Endodermal cell (in vitro differentiated cells): ENCODE measurements at regions not wholly inside any gene's neighbourhood (a gene's known extent, or its start where the extent isn't known, plus 50 kb on each side); places are given as distances from the start of the nearest gene placed in this dataset.

Source experiments
- DNase-seq: peaks from one replicate; pipeline ENCODE4 v3.0.0-alpha.2; 2017
- H3K27ac ChIP-seq: 2 replicates; pipeline ENCODE4 v1.5.1; 2013; ENCODE audit warnings: mild to moderate bottlenecking, low read depth, low read length, moderate library complexity
- H3K27me3 ChIP-seq: 2 replicates; pipeline ENCODE4 v1.6.1; 2013; ENCODE audit warnings: mild to moderate bottlenecking, low read length, moderate library complexity; ENCODE audit not compliant: insufficient read depth, control insufficient read depth, poor library complexity, severe bottlenecking
- H3K36me3 ChIP-seq: 2 replicates; pipeline ENCODE4 v1.7.0; 2013; ENCODE audit warnings: mild to moderate bottlenecking, low read length, moderate library complexity; ENCODE audit not compliant: control insufficient read depth, insufficient read depth
- H3K4me1 ChIP-seq: one replicate; pipeline ENCODE4 v1.7.0; 2013; ENCODE audit warnings: low read length; ENCODE audit not compliant: control insufficient read depth, insufficient read depth
- H3K4me3 ChIP-seq: 2 replicates; pipeline ENCODE4 v1.5.1; 2013; ENCODE audit warnings: mild to moderate bottlenecking, low read length, moderate library complexity
- H3K9ac ChIP-seq: 2 replicates; pipeline ENCODE4 v1.6.1; 2013; ENCODE audit warnings: mild to moderate bottlenecking, low read length, moderate library complexity; ENCODE audit not compliant: poor library complexity, severe bottlenecking; ENCODE audit errors: extremely low read depth
- H3K9me3 ChIP-seq: 2 replicates; pipeline ENCODE4 v1.6.1; 2013; ENCODE audit warnings: mild to moderate bottlenecking, low read length, moderate library complexity; ENCODE audit not compliant: control insufficient read depth
- H3K27ac Mint-ChIP-seq: 2 replicates; pipeline ENCODE4 v1.8.0; 2020; ENCODE audit warnings: mixed read lengths
- H3K27me3 Mint-ChIP-seq: 2 replicates; pipeline ENCODE4 v1.8.0; 2021; ENCODE audit warnings: mild to moderate bottlenecking, mixed read lengths; ENCODE audit not compliant: insufficient read depth
- H3K36me3 Mint-ChIP-seq: 2 replicates; pipeline ENCODE4 v1.8.0; 2020; ENCODE audit warnings: low read depth, mixed read lengths
- H3K4me1 Mint-ChIP-seq: 2 replicates; pipeline ENCODE4 v1.8.0; 2020; ENCODE audit warnings: mixed read lengths
- H3K4me3 Mint-ChIP-seq: 2 replicates; pipeline ENCODE4 v1.8.0; 2020; ENCODE audit warnings: mild to moderate bottlenecking, moderate library complexity, mixed read lengths
- H3K9me3 Mint-ChIP-seq: 2 replicates; pipeline ENCODE4 v1.8.0; 2020; ENCODE audit warnings: mild to moderate bottlenecking, mixed read lengths
- CTCF ChIP-seq: fragments of 200-600 bp; sonication (generic); conservative IDR thresholded peaks from 2 replicates; pipeline ENCODE4 v1.5.0; 2021; ENCODE audit warnings: antibody characterized with exemption, mild to moderate bottlenecking
- WGBS, 2 experiments: methylation state at CpG; one replicate each; pipeline versions ENCODE4 v1.1.5 to v1.1.7; 2013; ENCODE audit warnings: missing lambda C conversion rate in 2 of 2, mixed read lengths in 1 of 2; ENCODE audit not compliant: insufficient coverage in 1 of 2, insufficient read length in 1 of 2; 5-methylcytosine and 5-hydroxymethylcytosine counted together

- H3K4me3 Mint-ChIP-seq: no peak overlapping the region
- no peak overlapping the region for H3K27ac Mint-ChIP-seq
- H3K27me3 ChIP-seq: no peaks in the 10 kb centered on the region
- no peaks in the 10 kb centered on the region for H3K4me1 Mint-ChIP-seq
- no peak overlapping the region for H3K4me3 ChIP-seq
- no peaks in the 10 kb centered on the region for H3K36me3 ChIP-seq
- no peak overlapping the region for H3K9ac ChIP-seq
- DNase-seq: no peak
- no peaks in the 10 kb centered on the region for H3K27me3 Mint-ChIP-seq
- no peaks in the 10 kb centered on the region for H3K36me3 Mint-ChIP-seq
- TF ChIP-seq CTCF: no peak
- H3K27ac ChIP-seq: no peak overlapping the region
- WGBS, 2 experiments: 94 to 96% methylated on average over 15 to 16 of the region's 16 CpGs
- H3K9me3 ChIP-seq: no peaks in the 10 kb centered on the region
- no peaks in the 10 kb centered on the region for H3K9me3 Mint-ChIP-seq
- H3K4me1 ChIP-seq: no peaks in the 10 kb centered on the region
These were observed 248.0 kb upstream of the SOX11 start for GRCh38 chr2:5444168-5444567.

- no peaks in the 10 kb centered on the region for H3K36me3 ChIP-seq
- H3K9me3 Mint-ChIP-seq: no peaks in the 10 kb centered on the region
- H3K4me1 Mint-ChIP-seq: no peaks in the 10 kb centered on the region
- H3K27me3 ChIP-seq: no peaks in the 10 kb centered on the region
- H3K9me3 ChIP-seq: no peaks in the 10 kb centered on the region
- no peak for TF ChIP-seq CTCF
- no peak overlapping the region for H3K9ac ChIP-seq
- 92% methylated on average over 4 of the region's 4 CpGs; no CpG with 5 or more reads in 1 of the 2 experiments for WGBS, 2 experiments
- H3K4me3 Mint-ChIP-seq: no peak overlapping the region
- H3K36me3 Mint-ChIP-seq: no peaks in the 10 kb centered on the region
- no peaks in the 10 kb centered on the region for H3K4me1 ChIP-seq
- H3K27me3 Mint-ChIP-seq: no peaks in the 10 kb centered on the region
- H3K4me3 ChIP-seq: no peak overlapping the region
- H3K27ac Mint-ChIP-seq: no peak overlapping the region
- H3K27ac ChIP-seq: no peak overlapping the region
- DNase-seq: no peak
These were observed 247.3 kb upstream of the SOX11 start for GRCh38 chr2:5444854-5445253.

- Histone ChIP-seq H3K27ac (no peak overlapping the region), H3K9ac (no peak overlapping the region), H3K27me3 (no peaks in the 10 kb centered on the region), H3K4me3 (no peak overlapping the region), H3K4me1 (no peaks in the 10 kb centered on the region), H3K9me3 (no peaks in the 10 kb centered on the region), H3K36me3 (no peaks in the 10 kb centered on the region)
- Mint-ChIP-seq H3K4me3 (no peak overlapping the region), H3K4me1 (peaks cover 4% of the 10 kb centered on the region), H3K9me3 (no peaks in the 10 kb centered on the region), H3K27ac (no peak overlapping the region), H3K36me3 (no peaks in the 10 kb centered on the region), H3K27me3 (peaks cover 2% of the 10 kb centered on the region)
- no peak for TF ChIP-seq CTCF
- no peak for DNase-seq
These were observed 242.3 kb upstream of the SOX11 start for GRCh38 chr2:5449867-5450266.
